H1 (cell line): ENCODE measurements at regions not wholly inside any gene's neighbourhood (a gene's known extent, or its start where the extent isn't known, plus 50 kb on each side); places are given as distances from the start of the nearest gene placed in this dataset.
A peak's percentile ranks its signal among the peaks of the same experiment; 100 is the strongest.

Experiments used
- CTCF ChIA-PET: fragments of 300-600 bp; sonication (Branson Sonifier 250); formaldehyde crosslinking; loops from one replicate; lab custom pipeline; 2021; ENCODE audit not compliant: partially characterized antibody; lab: Charles Lee
- POLR2A ChIA-PET: fragments of 300-600 bp; sonication (Branson Sonifier 250); formaldehyde crosslinking; loops from one replicate; lab custom pipeline; 2021; ENCODE audit warnings: inconsistent platforms; ENCODE audit not compliant: partially characterized antibody; lab: Charles Lee
- DNase-seq, 2 experiments: peaks; one replicate each; pipeline versions ENCODE4 v3.0.0 to v3.0.0-alpha.2; 2010 to 2022; ENCODE audit warnings: low spot score in 2 of 2, low read depth in 1 of 2, mixed read lengths in 1 of 2
- FAIRE-seq: peaks from 2 replicates; lab custom pipeline; 2011; peaks lifted over from hg19 to GRCh38; lab: Jason Lieb, UNC
- H2AFZ ChIP-seq: 2 replicates; pipeline ENCODE4 v1.8.1; 2012; ENCODE audit warnings: low read length, inconsistent platforms
- H2AK5ac ChIP-seq: 2 replicates; pipeline ENCODE4 v1.6.1; 2013; ENCODE audit warnings: low read depth, low read length
- H2BK120ac ChIP-seq: replicated peaks from 2 replicates; pipeline ENCODE3; 2013; ENCODE audit warnings: low read depth, low read length, inconsistent platforms
- H2BK12ac ChIP-seq: 2 replicates; pipeline ENCODE4 v1.6.1; 2013; ENCODE audit warnings: low read depth, low read length
- H2BK15ac ChIP-seq: 2 replicates; pipeline ENCODE4 v1.6.1; 2013; ENCODE audit warnings: low read length
- H2BK20ac ChIP-seq: 2 replicates; pipeline ENCODE4 v1.6.1; 2013; ENCODE audit warnings: low read length
- H2BK5ac ChIP-seq: 2 replicates; pipeline ENCODE4 v1.6.1; 2013; ENCODE audit warnings: low read depth, low read length
- H3K14ac ChIP-seq: 2 replicates; pipeline ENCODE4 v1.6.1; 2013; ENCODE audit warnings: inconsistent platforms; ENCODE audit not compliant: insufficient read length
- H3K18ac ChIP-seq: 2 replicates; pipeline ENCODE4 v1.6.1; 2013; ENCODE audit warnings: low read length; ENCODE audit errors: extremely low read depth
- H3K23ac ChIP-seq: 2 replicates; pipeline ENCODE4 v1.6.1; 2013; ENCODE audit warnings: inconsistent platforms; ENCODE audit not compliant: insufficient read length
- H3K23me2 ChIP-seq: 2 replicates; pipeline ENCODE4 v1.6.1; 2013; ENCODE audit warnings: low read depth, low read length
- H3K27ac ChIP-seq: 2 replicates; pipeline ENCODE4 v1.6.1; 2011; ENCODE audit warnings: low read depth, low read length, inconsistent platforms
- H3K27me3 ChIP-seq, 4 experiments: replicated peaks in 1 of 4; 1 replicate in 1 of 4; 2 replicates in 3 of 4; pipeline versions ENCODE4 v1.6.1 to v1.8.1; 2011 to 2013; ENCODE audit warnings: low read length in 3 of 4, mild to moderate bottlenecking in 3 of 4, inconsistent platforms in 2 of 4, mixed read lengths in 2 of 4, moderate library complexity in 1 of 4; ENCODE audit not compliant: control insufficient read depth in 3 of 4, insufficient read depth in 3 of 4; ENCODE audit errors: extremely low read depth in 1 of 4
- H3K36me3 ChIP-seq, 4 experiments: 2 replicates each; pipeline versions ENCODE4 v1.6.1 to v1.8.1; 2011 to 2013; ENCODE audit warnings: mild to moderate bottlenecking in 4 of 4, low read length in 3 of 4, moderate library complexity in 2 of 4, control low read depth in 1 of 4, inconsistent platforms in 1 of 4; ENCODE audit not compliant: insufficient read depth in 4 of 4, control insufficient read depth in 2 of 4
- H3K4ac ChIP-seq: replicated peaks from 2 replicates; pipeline ENCODE3; 2013; ENCODE audit warnings: low read length, low read depth, mixed read lengths, inconsistent platforms; ENCODE audit not compliant: insufficient read length
- H3K4me1 ChIP-seq, 4 experiments: replicated peaks in 1 of 4; 1 replicate in 1 of 4; 2 replicates in 3 of 4; pipeline versions ENCODE4 v1.6.1 to v1.8.1; 2011 to 2013; ENCODE audit warnings: low read length in 3 of 4, inconsistent platforms in 2 of 4, mixed read lengths in 1 of 4; ENCODE audit not compliant: insufficient read depth in 4 of 4, control insufficient read depth in 3 of 4
- H3K4me2 ChIP-seq, 2 experiments: 2 replicates each; pipeline versions ENCODE4 v1.6.1 to v1.8.1; 2011 to 2013; ENCODE audit warnings: low read depth in 2 of 2, low read length in 2 of 2, control low read depth in 1 of 2, inconsistent platforms in 1 of 2, mild to moderate bottlenecking in 1 of 2; ENCODE audit not compliant: insufficient read depth in 1 of 2
- H3K4me3 ChIP-seq, 4 experiments: fragments of 200-600, 300-600 bp in 1 of 4; sonication (generic), shearing (Covaris generic), sonication (Bioruptor Twin) in 1 of 4; 2 replicates each; pipeline versions ENCODE4 v1.5.1 to v1.8.1; 2011 to 2016; ENCODE audit warnings: low read length in 4 of 4, low read depth in 3 of 4, control low read depth in 2 of 4, inconsistent platforms in 2 of 4, mild to moderate bottlenecking in 2 of 4, mixed read lengths in 1 of 4, moderate library complexity in 1 of 4; ENCODE audit not compliant: insufficient read depth in 2 of 4; ENCODE audit errors: extremely low read depth in 1 of 4
- H3K56ac ChIP-seq: replicated peaks from 2 replicates; pipeline ENCODE3; 2013; ENCODE audit warnings: low read depth, mild to moderate bottlenecking, mixed read lengths, low read length, inconsistent platforms; ENCODE audit not compliant: insufficient read length
- H3K79me1 ChIP-seq: 2 replicates; pipeline ENCODE4 v1.6.1; 2013; ENCODE audit warnings: low read depth, low read length, control low read depth
- H3K79me2 ChIP-seq, 2 experiments: 2 replicates each; pipeline versions ENCODE4 v1.6.1 to v1.8.1; 2012 to 2013; ENCODE audit warnings: low read length in 2 of 2, mild to moderate bottlenecking in 2 of 2, inconsistent platforms in 1 of 2; ENCODE audit not compliant: insufficient read depth in 2 of 2, control insufficient read depth in 1 of 2
- H3K9ac ChIP-seq, 4 experiments: replicated peaks in 1 of 4; 1 replicate in 1 of 4; 2 replicates in 3 of 4; pipeline versions ENCODE4 v1.6.1 to v1.8.1; 2011 to 2013; ENCODE audit warnings: low read depth in 3 of 4, low read length in 3 of 4, control low read depth in 2 of 4, mild to moderate bottlenecking in 2 of 4, moderate library complexity in 2 of 4, inconsistent platforms in 1 of 4; ENCODE audit errors: extremely low read depth in 1 of 4
- H3K9me3 ChIP-seq, 2 experiments: 2 replicates each; pipeline versions ENCODE4 v1.6.1 to v1.8.1; 2012 to 2013; ENCODE audit warnings: mild to moderate bottlenecking in 2 of 2, moderate library complexity in 2 of 2, control low read depth in 1 of 2, inconsistent platforms in 1 of 2, low read depth in 1 of 2, low read length in 1 of 2, mixed read lengths in 1 of 2; ENCODE audit not compliant: insufficient read depth in 2 of 2
- H4K20me1 ChIP-seq, 2 experiments: replicated peaks in 1 of 2; 2 replicates each; pipeline versions ENCODE3 to v1.8.1; 2011 to 2013; ENCODE audit warnings: inconsistent platforms in 2 of 2, low read length in 2 of 2, mild to moderate bottlenecking in 1 of 2; ENCODE audit not compliant: insufficient read depth in 2 of 2, control insufficient read depth in 1 of 2
- H4K5ac ChIP-seq: 2 replicates; pipeline ENCODE4 v1.6.1; 2013; ENCODE audit warnings: low read length, low read depth, mixed read lengths, inconsistent platforms; ENCODE audit not compliant: insufficient read length
- H4K8ac ChIP-seq: 2 replicates; pipeline ENCODE4 v1.8.0; 2013; ENCODE audit warnings: mild to moderate bottlenecking, moderate library complexity, low read length, inconsistent platforms; ENCODE audit not compliant: insufficient read depth; ENCODE audit errors: extremely low read depth
- H4K91ac ChIP-seq: replicated peaks from 2 replicates; pipeline ENCODE3; 2013; ENCODE audit warnings: low read length, mixed read lengths, inconsistent platforms; ENCODE audit not compliant: insufficient read length
- CHD2 ChIP-seq: IDR thresholded peaks from 2 replicates; pipeline ENCODE4 v1.6.1; 2012; ENCODE audit warnings: low read length, improper control_type of control experiment
- CREB1 ChIP-seq: IDR thresholded peaks from 2 replicates; pipeline ENCODE4 v1.6.1; 2012; ENCODE audit warnings: inconsistent platforms
- EGR1 ChIP-seq: IDR thresholded peaks from 2 replicates; pipeline ENCODE4 v1.6.1; 2011; ENCODE audit warnings: low read depth, low read length, borderline replicate concordance
- HDAC2 ChIP-seq, 2 experiments: fragments of 300-600 bp in 1 of 2; sonication (generic) in 1 of 2; IDR thresholded peaks; 2 replicates each; pipeline ENCODE4 v1.6.1; 2011 to 2012; ENCODE audit warnings: low read depth in 2 of 2, low read length in 2 of 2, mild to moderate bottlenecking in 2 of 2, moderate library complexity in 2 of 2, borderline replicate concordance in 1 of 2, inconsistent platforms in 1 of 2
- KDM4A ChIP-seq: IDR thresholded peaks from one replicate; pipeline ENCODE4 v1.7.1; 2012; ENCODE audit warnings: low read depth, mild to moderate bottlenecking, moderate library complexity, low read length, inconsistent platforms; ENCODE audit not compliant: severe bottlenecking
- POU5F1 ChIP-seq: IDR thresholded peaks from 2 replicates; pipeline ENCODE4 v1.6.1; 2011; ENCODE audit warnings: low read depth, mild to moderate bottlenecking, low read length, moderate library complexity
- RAD21 ChIP-seq, 2 experiments: IDR thresholded peaks in 1 of 2; conservative IDR thresholded peaks in 1 of 2; 2 replicates each; pipeline ENCODE4 v1.6.1; 2011; ENCODE audit warnings: low read depth in 2 of 2, low read length in 2 of 2, improper control_type of control experiment in 1 of 2, inconsistent platforms in 1 of 2, mild to moderate bottlenecking in 1 of 2, moderate library complexity in 1 of 2
- RFX5 ChIP-seq: IDR thresholded peaks from 2 replicates; pipeline ENCODE4 v1.6.1; 2011; ENCODE audit warnings: low read depth, low read length, improper control_type of control experiment, borderline replicate concordance
- WGBS, 2 experiments: shearing (Covaris generic) in 1 of 2; methylation state at CpG; one replicate each; pipeline versions ENCODE4 v1.1.6 to v1.1.7; 2013 to 2015; ENCODE audit warnings: low lambda C conversion rate in 2 of 2, mixed read lengths in 2 of 2, inconsistent platforms in 1 of 2, low coverage in 1 of 2, missing lambda C conversion rate in 1 of 2; ENCODE audit not compliant: insufficient replicate concordance in 2 of 2, insufficient coverage in 1 of 2, insufficient read length in 1 of 2; ENCODE audit errors: extremely low coverage in 1 of 2, missing lambda C conversion rate in 1 of 2; 5-methylcytosine and 5-hydroxymethylcytosine counted together
- TF ChIP-seq, protein P1 (sequence below): IDR thresholded peaks from 2 replicates; pipeline ENCODE4 v1.6.1; 2012; ENCODE audit warnings: inconsistent platforms
- TF ChIP-seq, protein P2 (sequence below): IDR thresholded peaks from 2 replicates; pipeline ENCODE4 v1.6.1; 2012; ENCODE audit warnings: inconsistent platforms
- TF ChIP-seq, protein P3 (sequence below): IDR thresholded peaks from 2 replicates; pipeline ENCODE4 v1.6.1; 2012; ENCODE audit warnings: low read length, inconsistent platforms

DNA sequence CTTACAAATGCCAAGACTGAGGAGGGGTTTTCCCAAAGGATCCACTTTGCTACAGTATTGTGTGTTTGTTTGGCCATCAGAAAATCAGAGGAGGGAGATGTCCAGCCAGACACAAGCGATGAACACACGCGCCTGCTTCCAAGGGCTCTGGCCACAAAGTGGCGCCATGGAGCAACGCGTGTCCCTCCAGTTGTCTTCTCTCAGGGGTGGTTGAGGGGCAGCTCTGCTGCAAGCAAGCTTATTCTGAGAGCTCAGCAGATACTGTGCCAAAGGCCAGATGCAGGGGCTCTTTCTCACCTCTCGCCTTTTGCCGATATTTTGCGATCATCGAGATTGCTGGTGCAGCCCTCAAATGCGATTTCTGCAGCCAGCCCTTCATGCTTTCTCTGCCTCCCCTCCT, 88.9 kb upstream of the OSBPL11 start:
- Histone ChIP-seq H2BK12ac (no peak overlapping the region), H2AFZ (peak overlapping the region; percentile 26; the same call in 1 of the 2 replicates)
- FAIRE-seq, result peak; percentile 60
- TF ChIP-seq RAD21 (IDR thresholded peaks at IDR 0.05 in 1 of 2, conservative IDR thresholded peaks at IDR 0.05 in 1 of 2; ENCODE audit: low read depth in 2 of 2, low read length in 2 of 2) (peak; percentile 74 to 76), POU5F1 (no peak), CREB1 (no peak), RFX5 (no peak), EGR1 (no peak), KDM4A (no peak), HDAC2 (IDR thresholded peaks at IDR 0.05; ENCODE audit: borderline replicate concordance in 1 of 2, low read depth in 2 of 2, low read length in 2 of 2) (no peak), CHD2 (no peak)
- TF ChIP-seq, protein P1, sequence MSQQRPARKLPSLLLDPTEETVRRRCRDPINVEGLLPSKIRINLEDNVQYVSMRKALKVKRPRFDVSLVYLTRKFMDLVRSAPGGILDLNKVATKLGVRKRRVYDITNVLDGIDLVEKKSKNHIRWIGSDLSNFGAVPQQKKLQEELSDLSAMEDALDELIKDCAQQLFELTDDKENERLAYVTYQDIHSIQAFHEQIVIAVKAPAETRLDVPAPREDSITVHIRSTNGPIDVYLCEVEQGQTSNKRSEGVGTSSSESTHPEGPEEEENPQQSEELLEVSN, result peak; percentile 44; the same call in 1 of the 2 replicates
- TF ChIP-seq, protein P2, sequence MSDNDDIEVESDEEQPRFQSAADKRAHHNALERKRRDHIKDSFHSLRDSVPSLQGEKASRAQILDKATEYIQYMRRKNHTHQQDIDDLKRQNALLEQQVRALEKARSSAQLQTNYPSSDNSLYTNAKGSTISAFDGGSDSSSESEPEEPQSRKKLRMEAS, result peak; percentile 86
- TF ChIP-seq, protein P3, sequence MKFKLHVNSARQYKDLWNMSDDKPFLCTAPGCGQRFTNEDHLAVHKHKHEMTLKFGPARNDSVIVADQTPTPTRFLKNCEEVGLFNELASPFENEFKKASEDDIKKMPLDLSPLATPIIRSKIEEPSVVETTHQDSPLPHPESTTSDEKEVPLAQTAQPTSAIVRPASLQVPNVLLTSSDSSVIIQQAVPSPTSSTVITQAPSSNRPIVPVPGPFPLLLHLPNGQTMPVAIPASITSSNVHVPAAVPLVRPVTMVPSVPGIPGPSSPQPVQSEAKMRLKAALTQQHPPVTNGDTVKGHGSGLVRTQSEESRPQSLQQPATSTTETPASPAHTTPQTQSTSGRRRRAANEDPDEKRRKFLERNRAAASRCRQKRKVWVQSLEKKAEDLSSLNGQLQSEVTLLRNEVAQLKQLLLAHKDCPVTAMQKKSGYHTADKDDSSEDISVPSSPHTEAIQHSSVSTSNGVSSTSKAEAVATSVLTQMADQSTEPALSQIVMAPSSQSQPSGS, result no peak

More for the DNA sequence above, 88.9 kb upstream of the OSBPL11 start:
- no peaks in the 10 kb centered on the region for H3K9me3 ChIP-seq
- no peaks in the 10 kb centered on the region for H3K27me3 ChIP-seq
- no peaks in the 10 kb centered on the region for H3K79me2 ChIP-seq
- no peaks in the 10 kb centered on the region for H3K79me1 ChIP-seq
- no peak overlapping the region for H4K91ac ChIP-seq
- H3K27ac ChIP-seq, result no peak overlapping the region
- no peak overlapping the region for H3K4me2 ChIP-seq
- no peak overlapping the region for H3K18ac ChIP-seq
- H2BK120ac ChIP-seq, result no peak overlapping the region
- ChIA-PET POLR2A (no interaction called here), CTCF (interaction anchor here (0.6 to 1.4 kb wide), 5 partner anchors 10 to 422 kb away, joined by 3 to 7 read pairs (median 3); no protein-coding TSS in a partner anchor)
- no peak overlapping the region for H4K8ac ChIP-seq
- H4K5ac ChIP-seq, result no peak overlapping the region
- H3K4me3 ChIP-seq, result no peak overlapping the region
- no peaks in the 10 kb centered on the region for H3K23me2 ChIP-seq
- no peak overlapping the region for H3K14ac ChIP-seq
- H3K56ac ChIP-seq, result no peak overlapping the region
- no peak overlapping the region for H3K23ac ChIP-seq
- no peak overlapping the region for H2BK20ac ChIP-seq
- H2BK5ac ChIP-seq, result no peak overlapping the region
- no peaks in the 10 kb centered on the region for H4K20me1 ChIP-seq
- peak; percentile 25 to 82 for DNase-seq
- H3K9ac ChIP-seq, result no peak overlapping the region
- 37% methylated on average over 11 of the region's 11 CpGs; no CpG with 5 or more reads in 1 of the 2 experiments for WGBS, 2 experiments
- no peaks in the 10 kb centered on the region for H3K4me1 ChIP-seq
- no peak overlapping the region for H2BK15ac ChIP-seq
- no peaks in the 10 kb centered on the region for H3K36me3 ChIP-seq
- H3K4ac ChIP-seq, result no peak overlapping the region
- H2AK5ac ChIP-seq, result no peak overlapping the region
